ENCODE measurements at regions not wholly inside any gene's neighbourhood (a gene's known extent, or its start where the extent isn't known, plus 50 kb on each side); places are given as distances from the start of the nearest gene placed in this dataset.

GRCh38 chr1:221025956-221026355, 146.7 kb downstream of the HLX start:
- no peak for TF ChIP-seq GATA3 (IDR thresholded peaks at IDR 0.05; ENCODE audit: low read depth, low read length)
- TF ChIP-seq GATA2 (IDR thresholded peaks at IDR 0.05; ENCODE audit: low read depth, low read length) = no peak

Data from SH-SY5Y (cell line).